ENCODE measurements at regions not wholly inside any gene's neighbourhood (a gene's known extent, or its start where the extent isn't known, plus 50 kb on each side); places are given as distances from the start of the nearest gene placed in this dataset.
A peak's percentile ranks its signal among the peaks of the same experiment; 100 is the strongest.
"Not testable (repeated sequence)": the region's sequence is repeated elsewhere in the genome, so short reads cannot be mapped to it uniquely, and the experiment has no call there.

DNA sequence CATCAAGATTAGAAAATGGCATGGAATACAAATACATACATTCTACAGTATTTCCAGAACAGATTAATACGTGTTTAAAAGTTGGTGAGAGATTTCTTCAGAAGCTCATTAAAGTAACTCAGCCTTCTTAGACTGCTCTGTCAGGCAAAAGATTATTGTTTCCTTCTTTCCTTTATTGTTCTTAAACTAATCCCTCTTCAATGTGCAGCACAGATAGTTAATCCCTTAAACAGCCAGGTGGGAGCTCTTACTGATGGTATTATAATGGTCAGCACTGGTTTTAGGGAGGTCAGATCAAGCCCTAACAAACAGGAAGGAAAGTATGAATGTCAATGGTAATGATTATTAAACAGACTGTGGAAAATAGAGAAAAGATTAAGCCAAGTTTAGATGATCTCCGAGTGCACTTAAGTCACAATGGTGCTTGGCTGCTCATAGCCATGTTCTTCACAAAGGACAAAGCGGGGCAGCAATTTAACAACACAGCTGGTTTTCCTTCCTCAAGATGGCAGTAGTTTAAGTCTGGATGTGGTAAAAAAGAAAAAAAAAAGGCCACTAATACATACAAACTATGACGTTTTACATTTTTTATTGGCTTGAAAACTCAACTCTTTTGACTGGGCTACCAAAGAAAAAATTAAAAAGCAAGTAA is 992.6 kb downstream of the PCDH9 start:
- no peak for ATAC-seq (replicated peaks)
- no peak overlapping the region for H3K27ac Mint-ChIP-seq
- H3K9me3 Mint-ChIP-seq = peaks cover 0 to 15% of the 10 kb centered on the region in 2 donors
- no peak for DNase-seq
- peaks cover 3% of the 10 kb centered on the region for H3K36me3 Mint-ChIP-seq (ENCODE audit: insufficient read depth)
- no peaks in the 10 kb centered on the region for H3K4me1 Mint-ChIP-seq (ENCODE audit: low read depth in 2 of 2)
- H3K4me3 Mint-ChIP-seq = no peak overlapping the region
- H3K27me3 Mint-ChIP-seq = no peaks in the 10 kb centered on the region

DNA sequence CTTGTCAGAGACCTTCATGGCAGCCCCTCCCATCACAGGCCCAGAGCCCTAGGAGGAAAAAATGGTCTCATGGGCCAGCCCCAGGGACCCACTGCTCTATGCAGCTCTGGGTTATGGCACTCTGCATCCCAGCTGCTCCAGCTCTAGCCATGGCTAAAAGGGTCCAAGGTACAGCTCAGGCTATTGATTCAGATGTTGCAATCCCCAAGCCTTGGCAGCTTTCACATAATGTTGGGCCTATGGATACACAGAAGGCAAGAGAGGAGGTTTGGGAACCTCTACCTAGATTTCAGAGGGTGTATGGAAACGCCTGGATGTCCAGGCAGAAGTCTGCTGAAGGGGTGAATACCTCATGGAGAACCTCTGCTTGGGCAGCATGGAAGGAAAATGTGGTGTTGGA is 996.0 kb downstream of the PCDH9 start:
- Mint-ChIP-seq H3K4me1 (ENCODE audit: low read depth in 2 of 2) (no peaks in the 10 kb centered on the region), H3K27ac (no peak overlapping the region), H3K27me3 (no peaks in the 10 kb centered on the region), H3K36me3 (ENCODE audit: insufficient read depth) (peaks cover 1% of the 10 kb centered on the region), H3K9me3 (peaks cover 21 to 26% of the 10 kb centered on the region in 2 donors), H3K4me3 (no peak overlapping the region)
- ATAC-seq (replicated peaks) (no peak), DNase-seq (no peak)

DNA sequence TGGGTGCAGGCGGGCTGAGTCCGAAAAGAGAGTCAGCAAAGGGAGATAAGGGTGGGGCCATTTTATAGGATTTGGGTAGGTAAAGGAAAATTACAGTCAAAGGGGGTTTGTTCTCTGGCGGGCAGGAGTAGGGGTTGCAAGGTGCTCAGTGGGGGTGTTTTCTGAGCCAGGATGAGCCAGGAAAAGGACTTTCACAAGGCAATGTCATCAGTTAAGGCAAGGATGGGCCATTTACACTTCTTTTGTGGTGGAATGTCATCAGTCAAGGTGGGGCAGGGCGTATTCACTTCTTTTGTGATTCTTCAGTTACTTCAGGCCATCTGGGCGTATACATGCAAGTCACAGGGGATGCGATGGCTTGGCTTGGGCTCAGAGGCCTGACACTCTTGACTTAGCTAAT is 998.2 kb downstream of the PCDH9 start:
- not testable (repeated sequence) for H3K4me3 Mint-ChIP-seq

DNA sequence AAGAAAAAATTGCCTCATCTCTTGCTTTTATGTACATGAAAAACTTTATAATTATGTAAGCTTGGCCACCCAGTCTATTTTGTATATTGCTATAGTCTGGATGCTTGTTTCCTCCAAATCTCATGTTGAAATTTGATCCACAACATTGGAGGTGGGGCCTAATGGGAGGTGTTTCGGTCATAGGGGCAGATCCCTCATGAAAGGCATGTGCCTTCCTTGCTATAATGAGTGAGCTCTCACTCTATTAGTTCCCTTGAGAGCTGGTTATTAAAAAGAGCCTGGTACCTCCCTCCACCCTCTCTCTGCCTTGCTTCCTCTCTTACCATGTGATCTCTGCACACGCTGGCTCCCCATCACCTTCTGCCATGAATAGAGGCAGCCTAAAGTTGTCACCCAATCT is 1005.1 kb downstream of the PCDH9 start:
- Mint-ChIP-seq H3K27me3 (no peaks in the 10 kb centered on the region), H3K27ac (no peak overlapping the region), H3K4me1 (ENCODE audit: low read depth in 2 of 2) (peaks cover 0 to 2% of the 10 kb centered on the region in 2 donors), H3K4me3 (no peak overlapping the region), H3K36me3 (ENCODE audit: insufficient read depth) (no peaks in the 10 kb centered on the region), H3K9me3 (peaks cover 16 to 19% of the 10 kb centered on the region in 2 donors)
- DNase-seq (no peak), ATAC-seq (replicated peaks) (no peak)

More for the DNA sequence above, 998.2 kb downstream of the PCDH9 start:
- DNase-seq; H3K27ac Mint-ChIP-seq; H3K4me1 Mint-ChIP-seq (ENCODE audit: low read depth in 2 of 2); H3K36me3 Mint-ChIP-seq (ENCODE audit: insufficient read depth); ATAC-seq (replicated peaks); H3K27me3 Mint-ChIP-seq: not testable (repeated sequence)
- H3K9me3 Mint-ChIP-seq = peaks cover 25 to 33% of the 10 kb centered on the region in 2 donors

DNA sequence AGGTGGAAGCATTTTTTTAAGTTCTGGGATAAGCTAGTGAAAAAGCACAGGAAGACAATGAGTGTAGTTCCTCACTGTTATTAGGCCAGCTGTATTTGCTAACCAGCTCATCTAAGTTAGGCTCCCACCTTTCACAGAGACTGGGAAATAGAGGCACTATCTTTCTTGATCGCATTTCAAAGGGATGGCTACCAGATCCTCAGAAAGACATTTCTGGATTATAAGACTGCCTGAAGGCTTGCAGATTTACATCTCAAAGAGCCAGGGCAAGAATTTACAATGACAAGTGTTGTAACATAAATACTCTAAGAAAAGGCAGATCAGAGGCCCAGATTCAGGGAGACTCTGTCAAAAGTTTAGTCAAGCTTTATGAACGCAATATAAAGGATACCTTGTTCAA is 1005.5 kb downstream of the PCDH9 start:
- Mint-ChIP-seq H3K27me3 (no peaks in the 10 kb centered on the region), H3K36me3 (ENCODE audit: insufficient read depth) (no peaks in the 10 kb centered on the region), H3K4me3 (no peak overlapping the region)

DNA sequence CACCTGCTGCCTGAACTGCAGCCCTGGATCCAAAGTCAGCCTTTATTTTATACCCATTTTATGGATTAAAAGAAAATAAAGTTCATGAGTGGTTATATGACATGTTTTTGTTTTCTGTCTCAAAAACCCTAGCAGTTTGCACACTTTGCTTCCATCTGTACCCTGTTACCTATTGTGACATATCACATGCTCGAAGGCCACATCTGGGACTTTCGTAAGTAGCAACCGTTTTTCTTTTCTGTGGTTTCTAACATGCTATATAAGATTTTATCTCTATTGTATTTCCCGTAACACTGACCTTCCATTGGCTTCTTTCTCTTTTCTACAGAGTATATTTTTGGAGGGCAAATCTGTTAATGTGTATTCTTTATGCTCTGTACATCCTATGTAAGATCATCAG is 1007.2 kb downstream of the PCDH9 start:
- Mint-ChIP-seq H3K36me3 (ENCODE audit: insufficient read depth) (no peaks in the 10 kb centered on the region), H3K27ac (no peak overlapping the region), H3K4me3 (no peak overlapping the region), H3K9me3 (peaks cover 12 to 16% of the 10 kb centered on the region in 2 donors), H3K27me3 (no peaks in the 10 kb centered on the region), H3K4me1 (ENCODE audit: low read depth in 2 of 2) (peaks cover 0 to 2% of the 10 kb centered on the region in 2 donors)
- ATAC-seq (replicated peaks) (peak; percentile 87), DNase-seq (no peak)

More for the DNA sequence above, 1005.5 kb downstream of the PCDH9 start:
- no peak overlapping the region for H3K27ac Mint-ChIP-seq
- ATAC-seq (replicated peaks) (no peak), DNase-seq (no peak)
- peaks cover 16% of the 10 kb centered on the region in 2 donors for H3K9me3 Mint-ChIP-seq
- peaks cover 0 to 2% of the 10 kb centered on the region in 2 donors for H3K4me1 Mint-ChIP-seq (ENCODE audit: low read depth in 2 of 2)

- Mint-ChIP-seq H3K4me1 (ENCODE audit: low read depth in 2 of 2) (peaks cover 0 to 2% of the 10 kb centered on the region in 2 donors), H3K9me3 (peaks cover 9 to 14% of the 10 kb centered on the region in 2 donors), H3K27ac (no peak overlapping the region), H3K4me3 (no peak overlapping the region), H3K27me3 (no peaks in the 10 kb centered on the region), H3K36me3 (ENCODE audit: insufficient read depth) (no peaks in the 10 kb centered on the region)
- no peak for DNase-seq
- ATAC-seq (replicated peaks) = no peak
These were observed 1008.0 kb downstream of the PCDH9 start for GRCh38 chr13:66222127-66222526.

GRCh38 chr13:66219506-66219905 is 1010.6 kb downstream of the PCDH9 start:
- no peak overlapping the region for H3K4me3 Mint-ChIP-seq

DNA sequence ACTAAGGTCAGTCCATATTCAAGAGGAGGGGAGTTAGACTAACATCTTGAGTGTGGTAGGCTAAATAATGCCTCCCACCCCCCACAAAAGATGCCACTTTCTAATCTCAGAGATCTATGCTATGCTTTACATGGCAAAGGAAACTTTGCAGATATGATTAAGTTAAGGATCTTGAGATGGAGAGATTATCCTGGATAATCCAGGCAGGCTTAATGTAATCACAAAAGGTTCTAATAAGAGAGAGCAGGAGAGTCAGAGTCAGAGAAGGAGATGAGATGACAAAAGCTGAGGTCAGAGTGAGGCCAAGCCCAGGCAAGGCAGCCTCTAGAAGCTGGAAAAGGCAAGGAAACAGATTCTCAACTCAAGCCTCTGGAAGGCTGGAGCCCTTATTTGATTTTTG is 1011.6 kb downstream of the PCDH9 start:
- no peak for DNase-seq
- ATAC-seq (replicated peaks) = no peak
- Mint-ChIP-seq H3K9me3 (peaks cover 6% of the 10 kb centered on the region in 2 donors), H3K27me3 (no peaks in the 10 kb centered on the region), H3K4me1 (ENCODE audit: low read depth in 2 of 2) (peaks cover 0 to 2% of the 10 kb centered on the region in 2 donors), H3K36me3 (ENCODE audit: insufficient read depth) (no peaks in the 10 kb centered on the region), H3K4me3 (no peak overlapping the region), H3K27ac (no peak overlapping the region)

More at GRCh38 chr13:66219506-66219905, 1010.6 kb downstream of the PCDH9 start:
- ATAC-seq (replicated peaks) (no peak), DNase-seq (no peak)
- Mint-ChIP-seq H3K36me3 (ENCODE audit: insufficient read depth) (no peaks in the 10 kb centered on the region), H3K4me1 (ENCODE audit: low read depth in 2 of 2) (peaks cover 0 to 2% of the 10 kb centered on the region in 2 donors), H3K27me3 (no peaks in the 10 kb centered on the region), H3K9me3 (peaks cover 6% of the 10 kb centered on the region in 2 donors), H3K27ac (no peak overlapping the region)

- ATAC-seq (replicated peaks) (no peak), DNase-seq (no peak)
- Mint-ChIP-seq H3K4me3 (no peak overlapping the region), H3K4me1 (ENCODE audit: low read depth in 2 of 2) (no peaks in the 10 kb centered on the region), H3K27ac (no peak overlapping the region), H3K36me3 (ENCODE audit: insufficient read depth) (no peaks in the 10 kb centered on the region), H3K9me3 (peaks cover 6 to 10% of the 10 kb centered on the region in 2 donors), H3K27me3 (no peaks in the 10 kb centered on the region)
These were observed 1013.4 kb downstream of the PCDH9 start for GRCh38 chr13:66216728-66217127.

GRCh38 chr13:66214467-66214866 is 1015.7 kb downstream of the PCDH9 start:
- Mint-ChIP-seq H3K9me3 (peaks cover 6 to 12% of the 10 kb centered on the region in 2 donors), H3K27me3 (no peaks in the 10 kb centered on the region)
- no peak for DNase-seq

GRCh38 chr13:66212511-66212910 is 1017.6 kb downstream of the PCDH9 start:
- Mint-ChIP-seq H3K9me3 (peaks cover 6 to 10% of the 10 kb centered on the region in 2 donors), H3K36me3 (ENCODE audit: insufficient read depth) (no peaks in the 10 kb centered on the region), H3K27ac (no peak overlapping the region), H3K4me1 (ENCODE audit: low read depth in 2 of 2) (no peaks in the 10 kb centered on the region), H3K27me3 (no peaks in the 10 kb centered on the region), H3K4me3 (no peak overlapping the region)
- ATAC-seq (replicated peaks) (no peak), DNase-seq (no peak)

More at GRCh38 chr13:66214467-66214866, 1015.7 kb downstream of the PCDH9 start:
- Mint-ChIP-seq H3K4me1 (ENCODE audit: low read depth in 2 of 2) (no peaks in the 10 kb centered on the region), H3K27ac (no peak overlapping the region), H3K4me3 (no peak overlapping the region), H3K36me3 (ENCODE audit: insufficient read depth) (no peaks in the 10 kb centered on the region)
- ATAC-seq (replicated peaks) = no peak

DNA sequence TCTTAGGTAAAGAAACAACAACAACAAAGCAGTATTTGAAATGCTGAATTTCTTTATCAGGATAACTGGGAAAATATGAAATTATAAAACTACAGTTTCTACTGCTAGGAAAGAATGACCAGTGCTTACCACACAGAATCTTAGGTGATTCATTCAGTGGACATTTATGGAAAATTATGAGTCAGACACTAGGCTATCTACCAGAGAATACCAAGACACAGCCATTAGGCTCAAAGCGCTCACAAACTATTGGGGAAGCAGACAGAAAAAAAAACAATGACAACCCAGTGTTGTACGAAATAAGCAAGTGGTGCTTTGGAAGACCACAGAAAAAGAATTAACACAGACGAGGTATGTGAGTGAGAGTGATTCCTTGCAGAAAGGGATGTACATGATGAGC is 1019.5 kb downstream of the PCDH9 start:
- Mint-ChIP-seq H3K4me3 (no peak overlapping the region), H3K27ac (no peak overlapping the region), H3K36me3 (ENCODE audit: insufficient read depth) (no peaks in the 10 kb centered on the region), H3K9me3 (peaks cover 0 to 10% of the 10 kb centered on the region in 2 donors), H3K4me1 (ENCODE audit: low read depth in 2 of 2) (no peaks in the 10 kb centered on the region), H3K27me3 (no peaks in the 10 kb centered on the region)
- no peak for DNase-seq
- no peak for ATAC-seq (replicated peaks)

GRCh38 chr13:66208589-66208988 is 1021.5 kb downstream of the PCDH9 start:
- H3K27me3 Mint-ChIP-seq = no peaks in the 10 kb centered on the region
- DNase-seq = no peak

More at GRCh38 chr13:66208589-66208988, 1021.5 kb downstream of the PCDH9 start:
- ATAC-seq (replicated peaks) = no peak
- Mint-ChIP-seq H3K4me1 (ENCODE audit: low read depth in 2 of 2) (no peaks in the 10 kb centered on the region), H3K36me3 (ENCODE audit: insufficient read depth) (no peaks in the 10 kb centered on the region), H3K27ac (no peak overlapping the region), H3K9me3 (peaks cover 0 to 13% of the 10 kb centered on the region in 2 donors), H3K4me3 (no peak overlapping the region)
